ENCODE measurements at regions not wholly inside any gene's neighbourhood (a gene's known extent, or its start where the extent isn't known, plus 50 kb on each side); places are given as distances from the start of the nearest gene placed in this dataset.

DNA sequence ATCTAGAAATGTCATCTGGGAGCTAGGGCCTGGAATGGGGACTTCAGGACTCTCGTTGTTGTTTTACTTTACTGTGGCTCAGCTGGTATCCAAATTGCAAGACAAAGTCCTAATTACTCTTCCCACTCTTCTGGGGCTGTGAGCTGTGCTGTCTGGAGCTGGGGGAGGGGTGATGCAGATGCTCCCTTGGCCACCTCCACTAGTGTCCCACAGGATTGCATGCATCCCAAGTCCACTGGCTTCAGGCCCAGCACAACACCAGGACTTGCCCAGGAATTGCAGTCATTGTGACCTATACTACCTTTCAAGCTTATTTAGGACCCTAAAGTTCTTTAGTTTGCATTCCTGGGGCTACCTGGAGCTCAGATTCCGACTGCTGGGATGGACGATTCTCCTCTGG is 366.1 kb upstream of the FAM47C start:
- no peak for TF ChIP-seq POLR2A (IDR thresholded peaks at IDR 0.05)
- TF ChIP-seq, protein P1, sequence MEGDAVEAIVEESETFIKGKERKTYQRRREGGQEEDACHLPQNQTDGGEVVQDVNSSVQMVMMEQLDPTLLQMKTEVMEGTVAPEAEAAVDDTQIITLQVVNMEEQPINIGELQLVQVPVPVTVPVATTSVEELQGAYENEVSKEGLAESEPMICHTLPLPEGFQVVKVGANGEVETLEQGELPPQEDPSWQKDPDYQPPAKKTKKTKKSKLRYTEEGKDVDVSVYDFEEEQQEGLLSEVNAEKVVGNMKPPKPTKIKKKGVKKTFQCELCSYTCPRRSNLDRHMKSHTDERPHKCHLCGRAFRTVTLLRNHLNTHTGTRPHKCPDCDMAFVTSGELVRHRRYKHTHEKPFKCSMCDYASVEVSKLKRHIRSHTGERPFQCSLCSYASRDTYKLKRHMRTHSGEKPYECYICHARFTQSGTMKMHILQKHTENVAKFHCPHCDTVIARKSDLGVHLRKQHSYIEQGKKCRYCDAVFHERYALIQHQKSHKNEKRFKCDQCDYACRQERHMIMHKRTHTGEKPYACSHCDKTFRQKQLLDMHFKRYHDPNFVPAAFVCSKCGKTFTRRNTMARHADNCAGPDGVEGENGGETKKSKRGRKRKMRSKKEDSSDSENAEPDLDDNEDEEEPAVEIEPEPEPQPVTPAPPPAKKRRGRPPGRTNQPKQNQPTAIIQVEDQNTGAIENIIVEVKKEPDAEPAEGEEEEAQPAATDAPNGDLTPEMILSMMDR (IDR thresholded peaks at IDR 0.05) = no peak

Measured in thyroid gland (tissue), 4 donors.